H1 (cell line): ENCODE measurements at regions not wholly inside any gene's neighbourhood (a gene's known extent, or its start where the extent isn't known, plus 50 kb on each side); places are given as distances from the start of the nearest gene placed in this dataset.

Experiments used
- CTCF ChIA-PET: fragments of 300-600 bp; sonication (Branson Sonifier 250); formaldehyde crosslinking; loops from one replicate; lab custom pipeline; 2021; ENCODE audit not compliant: partially characterized antibody; lab: Charles Lee
- POLR2A ChIA-PET: fragments of 300-600 bp; sonication (Branson Sonifier 250); formaldehyde crosslinking; loops from one replicate; lab custom pipeline; 2021; ENCODE audit warnings: inconsistent platforms; ENCODE audit not compliant: partially characterized antibody; lab: Charles Lee
- DNase-seq, 2 experiments: peaks; one replicate each; pipeline versions ENCODE4 v3.0.0 to v3.0.0-alpha.2; 2010 to 2022; ENCODE audit warnings: low spot score in 2 of 2, low read depth in 1 of 2, mixed read lengths in 1 of 2
- FAIRE-seq: peaks from 2 replicates; lab custom pipeline; 2011; peaks lifted over from hg19 to GRCh38; lab: Jason Lieb, UNC
- H2AFZ ChIP-seq: 2 replicates; pipeline ENCODE4 v1.8.1; 2012; ENCODE audit warnings: low read length, inconsistent platforms
- H2AK5ac ChIP-seq: 2 replicates; pipeline ENCODE4 v1.6.1; 2013; ENCODE audit warnings: low read depth, low read length
- H2BK120ac ChIP-seq: replicated peaks from 2 replicates; pipeline ENCODE3; 2013; ENCODE audit warnings: low read depth, low read length, inconsistent platforms
- H2BK12ac ChIP-seq: 2 replicates; pipeline ENCODE4 v1.6.1; 2013; ENCODE audit warnings: low read depth, low read length
- H2BK15ac ChIP-seq: 2 replicates; pipeline ENCODE4 v1.6.1; 2013; ENCODE audit warnings: low read length
- H2BK20ac ChIP-seq: 2 replicates; pipeline ENCODE4 v1.6.1; 2013; ENCODE audit warnings: low read length
- H2BK5ac ChIP-seq: 2 replicates; pipeline ENCODE4 v1.6.1; 2013; ENCODE audit warnings: low read depth, low read length
- H3K14ac ChIP-seq: 2 replicates; pipeline ENCODE4 v1.6.1; 2013; ENCODE audit warnings: inconsistent platforms; ENCODE audit not compliant: insufficient read length
- H3K18ac ChIP-seq: 2 replicates; pipeline ENCODE4 v1.6.1; 2013; ENCODE audit warnings: low read length; ENCODE audit errors: extremely low read depth
- H3K23ac ChIP-seq: 2 replicates; pipeline ENCODE4 v1.6.1; 2013; ENCODE audit warnings: inconsistent platforms; ENCODE audit not compliant: insufficient read length
- H3K23me2 ChIP-seq: 2 replicates; pipeline ENCODE4 v1.6.1; 2013; ENCODE audit warnings: low read depth, low read length
- H3K27ac ChIP-seq: 2 replicates; pipeline ENCODE4 v1.6.1; 2011; ENCODE audit warnings: low read depth, low read length, inconsistent platforms
- H3K27me3 ChIP-seq, 4 experiments: replicated peaks in 1 of 4; 1 replicate in 1 of 4; 2 replicates in 3 of 4; pipeline versions ENCODE4 v1.6.1 to v1.8.1; 2011 to 2013; ENCODE audit warnings: low read length in 3 of 4, mild to moderate bottlenecking in 3 of 4, inconsistent platforms in 2 of 4, mixed read lengths in 2 of 4, moderate library complexity in 1 of 4; ENCODE audit not compliant: control insufficient read depth in 3 of 4, insufficient read depth in 3 of 4; ENCODE audit errors: extremely low read depth in 1 of 4
- H3K36me3 ChIP-seq, 4 experiments: 2 replicates each; pipeline versions ENCODE4 v1.6.1 to v1.8.1; 2011 to 2013; ENCODE audit warnings: mild to moderate bottlenecking in 4 of 4, low read length in 3 of 4, moderate library complexity in 2 of 4, control low read depth in 1 of 4, inconsistent platforms in 1 of 4; ENCODE audit not compliant: insufficient read depth in 4 of 4, control insufficient read depth in 2 of 4
- H3K4ac ChIP-seq: replicated peaks from 2 replicates; pipeline ENCODE3; 2013; ENCODE audit warnings: low read length, low read depth, mixed read lengths, inconsistent platforms; ENCODE audit not compliant: insufficient read length
- H3K4me1 ChIP-seq, 4 experiments: replicated peaks in 1 of 4; 1 replicate in 1 of 4; 2 replicates in 3 of 4; pipeline versions ENCODE4 v1.6.1 to v1.8.1; 2011 to 2013; ENCODE audit warnings: low read length in 3 of 4, inconsistent platforms in 2 of 4, mixed read lengths in 1 of 4; ENCODE audit not compliant: insufficient read depth in 4 of 4, control insufficient read depth in 3 of 4
- H3K4me2 ChIP-seq, 2 experiments: 2 replicates each; pipeline versions ENCODE4 v1.6.1 to v1.8.1; 2011 to 2013; ENCODE audit warnings: low read depth in 2 of 2, low read length in 2 of 2, control low read depth in 1 of 2, inconsistent platforms in 1 of 2, mild to moderate bottlenecking in 1 of 2; ENCODE audit not compliant: insufficient read depth in 1 of 2
- H3K4me3 ChIP-seq, 4 experiments: fragments of 200-600, 300-600 bp in 1 of 4; sonication (generic), shearing (Covaris generic), sonication (Bioruptor Twin) in 1 of 4; 2 replicates each; pipeline versions ENCODE4 v1.5.1 to v1.8.1; 2011 to 2016; ENCODE audit warnings: low read length in 4 of 4, low read depth in 3 of 4, control low read depth in 2 of 4, inconsistent platforms in 2 of 4, mild to moderate bottlenecking in 2 of 4, mixed read lengths in 1 of 4, moderate library complexity in 1 of 4; ENCODE audit not compliant: insufficient read depth in 2 of 4; ENCODE audit errors: extremely low read depth in 1 of 4
- H3K56ac ChIP-seq: replicated peaks from 2 replicates; pipeline ENCODE3; 2013; ENCODE audit warnings: low read depth, mild to moderate bottlenecking, mixed read lengths, low read length, inconsistent platforms; ENCODE audit not compliant: insufficient read length
- H3K79me1 ChIP-seq: 2 replicates; pipeline ENCODE4 v1.6.1; 2013; ENCODE audit warnings: low read depth, low read length, control low read depth
- H3K79me2 ChIP-seq, 2 experiments: 2 replicates each; pipeline versions ENCODE4 v1.6.1 to v1.8.1; 2012 to 2013; ENCODE audit warnings: low read length in 2 of 2, mild to moderate bottlenecking in 2 of 2, inconsistent platforms in 1 of 2; ENCODE audit not compliant: insufficient read depth in 2 of 2, control insufficient read depth in 1 of 2
- H3K9ac ChIP-seq, 4 experiments: replicated peaks in 1 of 4; 1 replicate in 1 of 4; 2 replicates in 3 of 4; pipeline versions ENCODE4 v1.6.1 to v1.8.1; 2011 to 2013; ENCODE audit warnings: low read depth in 3 of 4, low read length in 3 of 4, control low read depth in 2 of 4, mild to moderate bottlenecking in 2 of 4, moderate library complexity in 2 of 4, inconsistent platforms in 1 of 4; ENCODE audit errors: extremely low read depth in 1 of 4
- H3K9me3 ChIP-seq, 2 experiments: 2 replicates each; pipeline versions ENCODE4 v1.6.1 to v1.8.1; 2012 to 2013; ENCODE audit warnings: mild to moderate bottlenecking in 2 of 2, moderate library complexity in 2 of 2, control low read depth in 1 of 2, inconsistent platforms in 1 of 2, low read depth in 1 of 2, low read length in 1 of 2, mixed read lengths in 1 of 2; ENCODE audit not compliant: insufficient read depth in 2 of 2
- H4K20me1 ChIP-seq, 2 experiments: replicated peaks in 1 of 2; 2 replicates each; pipeline versions ENCODE3 to v1.8.1; 2011 to 2013; ENCODE audit warnings: inconsistent platforms in 2 of 2, low read length in 2 of 2, mild to moderate bottlenecking in 1 of 2; ENCODE audit not compliant: insufficient read depth in 2 of 2, control insufficient read depth in 1 of 2
- H4K5ac ChIP-seq: 2 replicates; pipeline ENCODE4 v1.6.1; 2013; ENCODE audit warnings: low read length, low read depth, mixed read lengths, inconsistent platforms; ENCODE audit not compliant: insufficient read length
- H4K8ac ChIP-seq: 2 replicates; pipeline ENCODE4 v1.8.0; 2013; ENCODE audit warnings: mild to moderate bottlenecking, moderate library complexity, low read length, inconsistent platforms; ENCODE audit not compliant: insufficient read depth; ENCODE audit errors: extremely low read depth
- H4K91ac ChIP-seq: replicated peaks from 2 replicates; pipeline ENCODE3; 2013; ENCODE audit warnings: low read length, mixed read lengths, inconsistent platforms; ENCODE audit not compliant: insufficient read length
- CEBPB ChIP-seq: IDR thresholded peaks from 2 replicates; pipeline ENCODE4 v1.6.1; 2012; ENCODE audit warnings: low read depth, low read length
- CTBP2 ChIP-seq: IDR thresholded peaks from 2 replicates; pipeline ENCODE4 v1.7.0; 2011; ENCODE audit warnings: borderline replicate concordance, mild to moderate bottlenecking, moderate library complexity, mixed read lengths, low read length; ENCODE audit not compliant: insufficient read depth, insufficient read length
- GABPA ChIP-seq: IDR thresholded peaks from 2 replicates; pipeline ENCODE4 v1.6.1; 2011; ENCODE audit warnings: mild to moderate bottlenecking, low read length, moderate library complexity, borderline replicate concordance; ENCODE audit not compliant: insufficient read depth
- HDAC6 ChIP-seq: IDR thresholded peaks from one replicate; pipeline ENCODE4 v1.7.1; 2012; ENCODE audit warnings: low read depth, mild to moderate bottlenecking, inconsistent platforms, low read length, moderate library complexity
- JUND ChIP-seq: IDR thresholded peaks from 2 replicates; pipeline ENCODE4 v1.6.1; 2011; ENCODE audit warnings: mild to moderate bottlenecking, improper control_type of control experiment, low read length
- KDM5A ChIP-seq: fragments of 200-600 bp; IDR thresholded peaks from 2 replicates; pipeline ENCODE4 v1.7.1; 2012; ENCODE audit warnings: mild to moderate bottlenecking, low read length, inconsistent platforms, mixed read lengths
- POLR2A ChIP-seq, 2 experiments: IDR thresholded peaks; 1 replicate in 1 of 2; 2 replicates in 1 of 2; pipeline ENCODE4 v1.6.1; 2011; ENCODE audit warnings: low read depth in 2 of 2, low read length in 2 of 2, mild to moderate bottlenecking in 2 of 2; ENCODE audit errors: control extremely low read depth in 1 of 2
- SAP30 ChIP-seq: fragments of 300-600 bp; sonication (generic); IDR thresholded peaks from 2 replicates; pipeline ENCODE4 v1.7.1; 2012; ENCODE audit warnings: low read length, moderate library complexity, mild to moderate bottlenecking, inconsistent platforms; ENCODE audit not compliant: insufficient read depth, insufficient replicate concordance
- SIRT6 ChIP-seq: IDR thresholded peaks from one replicate; pipeline ENCODE4 v1.7.1; 2012; ENCODE audit warnings: low read length, inconsistent platforms
- SP1 ChIP-seq: IDR thresholded peaks from 2 replicates; pipeline ENCODE4 v1.6.1; 2011; ENCODE audit warnings: low read depth, low read length
- SUZ12 ChIP-seq: fragments of 200-600 bp; sonication (generic); IDR thresholded peaks from 2 replicates; pipeline ENCODE4 v1.6.1; 2012; ENCODE audit warnings: mild to moderate bottlenecking, inconsistent platforms, low read length, moderate library complexity, mixed read lengths
- WGBS, 2 experiments: shearing (Covaris generic) in 1 of 2; methylation state at CpG; one replicate each; pipeline versions ENCODE4 v1.1.6 to v1.1.7; 2013 to 2015; ENCODE audit warnings: low lambda C conversion rate in 2 of 2, mixed read lengths in 2 of 2, inconsistent platforms in 1 of 2, low coverage in 1 of 2, missing lambda C conversion rate in 1 of 2; ENCODE audit not compliant: insufficient replicate concordance in 2 of 2, insufficient coverage in 1 of 2, insufficient read length in 1 of 2; ENCODE audit errors: extremely low coverage in 1 of 2, missing lambda C conversion rate in 1 of 2; 5-methylcytosine and 5-hydroxymethylcytosine counted together

GRCh38 chr12:132398386-132398991, 69.1 kb upstream of the GALNT9 start:
- Histone ChIP-seq H2BK12ac (0 out of 2 replicates have a peak overlapping the region, but pooled peaks have one; percentile 39), H4K5ac (no peak overlapping the region), H4K91ac (peak overlapping the region; percentile 65), H3K14ac (no peak overlapping the region), H3K79me2 (no peaks in the 10 kb centered on the region), H2BK15ac (no peak overlapping the region), H3K27ac (no peak overlapping the region; the same call in 1 of the 2 replicates), H2BK5ac (peak overlapping the region; percentile 35; the same call in 1 of the 2 replicates), H2AK5ac (no peak overlapping the region), H3K4me2 (no peak overlapping the region), H4K8ac (peak overlapping the region; percentile 57; the same call in 1 of the 2 replicates), H3K27me3 (peaks cover 0 to 32% (median 17%) of the 10 kb centered on the region in 4 experiments; a peak in 5 of 7 replicates), H4K20me1 (no peaks in the 10 kb centered on the region), H3K4me1 (peaks cover 0 to 28% (median 18%) of the 10 kb centered on the region in 4 experiments; a peak in 6 of 7 replicates), H2BK20ac (peak overlapping the region; percentile 72; the same call in 1 of the 2 replicates), H3K23me2 (peaks cover 12% of the 10 kb centered on the region; the same call in 1 of the 2 replicates), H2AFZ (no peak overlapping the region), H3K18ac (peak overlapping the region; percentile 60; the same call in 1 of the 2 replicates), H3K9me3 (no peaks in the 10 kb centered on the region), H3K23ac (no peak overlapping the region), H3K36me3 (no peaks in the 10 kb centered on the region), H3K4ac (peak overlapping the region; percentile 85), H3K4me3 (no peak overlapping the region), H2BK120ac (peak overlapping the region; percentile 92), H3K56ac (no peak overlapping the region), H3K79me1 (0 out of 2 replicates have a peak, but pooled peaks cover 2% of the 10 kb centered on the region), H3K9ac (no peak overlapping the region)
- DNase-seq (no peak), FAIRE-seq (no peak)
- WGBS, 2 experiments = 93% methylated on average over 24 of the region's 24 CpGs; no CpG with 5 or more reads in 1 of the 2 experiments
- ChIA-PET POLR2A (no interaction called here), CTCF (interaction anchor here (0.9 to 1.0 kb wide), 2 partner anchors 15 to 106 kb away, joined by 3 read pairs; no protein-coding TSS in a partner anchor)
- no peak for TF ChIP-seq KDM5A
- no peak for TF ChIP-seq HDAC6
- TF ChIP-seq SP1 = no peak
- TF ChIP-seq SAP30 = no peak
- no peak for TF ChIP-seq CEBPB
- no peak for TF ChIP-seq SIRT6
- TF ChIP-seq JUND = no peak
- TF ChIP-seq GABPA = no peak
- no peak for TF ChIP-seq POLR2A (IDR thresholded peaks at IDR 0.05; ENCODE audit: control extremely low read depth in 1 of 2, low read depth in 2 of 2, low read length in 2 of 2)
- no peak for TF ChIP-seq CTBP2
- TF ChIP-seq SUZ12 = no peak
